Breast epithelium (tissue), 3 donors: ENCODE measurements at regions not wholly inside any gene's neighbourhood (a gene's known extent, or its start where the extent isn't known, plus 50 kb on each side); places are given as distances from the start of the nearest gene placed in this dataset.

Source experiments
- CTCF ChIP-seq, 3 donors: fragments of 450-650 bp; IDR thresholded peaks; one replicate each; pipeline ENCODE4 v1.5.1; 2016 to 2017; ENCODE audit warnings: antibody characterized with exemption in 3 of 3, mild to moderate bottlenecking in 3 of 3, moderate library complexity in 3 of 3
- POLR2A ChIP-seq: fragments of 450-650 bp; IDR thresholded peaks from one replicate; pipeline ENCODE4 v1.6.1; 2016; ENCODE audit warnings: antibody characterized with exemption, mild to moderate bottlenecking, moderate library complexity

- TF ChIP-seq POLR2A = no peak
- TF ChIP-seq CTCF (IDR thresholded peaks at IDR 0.05) = no peak
Observed at GRCh38 chr10:10146604-10147003, 871.1 kb upstream of the CELF2 start.
